ENCODE measurements at regions not wholly inside any gene's neighbourhood (a gene's known extent, or its start where the extent isn't known, plus 50 kb on each side); places are given as distances from the start of the nearest gene placed in this dataset.
"Not testable (repeated sequence)": the region's sequence is repeated elsewhere in the genome, so short reads cannot be mapped to it uniquely, and the experiment has no call there.

- no peak for DNase-seq (ENCODE audit: low read depth in 2 of 2)
Observed at GRCh38 chr10:125455431-125455830, 227.5 kb downstream of the TEX36 start.

GRCh38 chr10:125451319-125451718 is 231.6 kb downstream of the TEX36 start:
- no peak for DNase-seq (ENCODE audit: low read depth in 2 of 2)

- no peak for DNase-seq (ENCODE audit: low read depth in 2 of 2)
Observed at GRCh38 chr10:125450218-125450617, 232.7 kb downstream of the TEX36 start.

GRCh38 chr10:125449571-125449970 is 233.4 kb downstream of the TEX36 start:
- DNase-seq (ENCODE audit: low read depth in 2 of 2) = no peak

GRCh38 chr10:125448596-125448995 is 234.4 kb downstream of the TEX36 start:
- no peak for DNase-seq (ENCODE audit: low read depth in 2 of 2)

- no peak for DNase-seq (ENCODE audit: low read depth in 2 of 2)
Observed at GRCh38 chr10:125444790-125445189, 238.2 kb downstream of the TEX36 start.

GRCh38 chr10:125442856-125443540 is 240.0 kb downstream of the TEX36 start:
- no peak for DNase-seq (ENCODE audit: low read depth in 2 of 2)

GRCh38 chr10:125441151-125441550 is 241.8 kb downstream of the TEX36 start:
- no peak for DNase-seq (ENCODE audit: low read depth in 2 of 2)

- no peak for DNase-seq (ENCODE audit: low read depth in 2 of 2)
Observed at GRCh38 chr10:125431149-125431548, 251.8 kb downstream of the TEX36 start.

GRCh38 chr10:125428054-125428453 is 254.9 kb downstream of the TEX36 start:
- DNase-seq (ENCODE audit: low read depth in 2 of 2) = no peak

- no peak for DNase-seq (ENCODE audit: low read depth in 2 of 2)
Observed at GRCh38 chr10:125424191-125424847, 258.6 kb downstream of the TEX36 start.

GRCh38 chr10:125423569-125423968 is 259.4 kb downstream of the TEX36 start:
- no peak for DNase-seq (ENCODE audit: low read depth in 2 of 2)

- DNase-seq (ENCODE audit: low read depth in 2 of 2) = no peak
Observed at GRCh38 chr10:125419831-125420230, 259.5 kb upstream of the CTBP2 start.

- DNase-seq (ENCODE audit: low read depth in 2 of 2) = no peak
Observed at GRCh38 chr10:125419146-125419545, 258.8 kb upstream of the CTBP2 start.

GRCh38 chr10:125417605-125418004 is 257.2 kb upstream of the CTBP2 start:
- DNase-seq (ENCODE audit: low read depth in 2 of 2) = no peak

GRCh38 chr10:125415964-125416363 is 255.6 kb upstream of the CTBP2 start:
- no peak for DNase-seq (ENCODE audit: low read depth in 2 of 2)

- no peak for DNase-seq (ENCODE audit: low read depth in 2 of 2)
Observed at GRCh38 chr10:125415006-125415633, 254.8 kb upstream of the CTBP2 start.

GRCh38 chr10:125411724-125412123 is 251.4 kb upstream of the CTBP2 start:
- no peak for DNase-seq (ENCODE audit: low read depth in 2 of 2)

GRCh38 chr10:125409756-125410155 is 249.4 kb upstream of the CTBP2 start:
- DNase-seq (ENCODE audit: low read depth in 2 of 2) = no peak

- DNase-seq (ENCODE audit: low read depth in 2 of 2) = no peak
Observed at GRCh38 chr10:125407557-125407956, 247.2 kb upstream of the CTBP2 start.

GRCh38 chr10:125407000-125407502 is 246.7 kb upstream of the CTBP2 start:
- DNase-seq (ENCODE audit: low read depth in 2 of 2) = no peak

- not testable (repeated sequence) for DNase-seq (ENCODE audit: low read depth in 2 of 2)
Observed at GRCh38 chr10:125404902-125405301, 244.5 kb upstream of the CTBP2 start.

GRCh38 chr10:125401462-125401861 is 241.1 kb upstream of the CTBP2 start:
- DNase-seq (ENCODE audit: low read depth in 2 of 2) = no peak
